ENCODE measurements at regions not wholly inside any gene's neighbourhood (a gene's known extent, or its start where the extent isn't known, plus 50 kb on each side); places are given as distances from the start of the nearest gene placed in this dataset.

DNA sequence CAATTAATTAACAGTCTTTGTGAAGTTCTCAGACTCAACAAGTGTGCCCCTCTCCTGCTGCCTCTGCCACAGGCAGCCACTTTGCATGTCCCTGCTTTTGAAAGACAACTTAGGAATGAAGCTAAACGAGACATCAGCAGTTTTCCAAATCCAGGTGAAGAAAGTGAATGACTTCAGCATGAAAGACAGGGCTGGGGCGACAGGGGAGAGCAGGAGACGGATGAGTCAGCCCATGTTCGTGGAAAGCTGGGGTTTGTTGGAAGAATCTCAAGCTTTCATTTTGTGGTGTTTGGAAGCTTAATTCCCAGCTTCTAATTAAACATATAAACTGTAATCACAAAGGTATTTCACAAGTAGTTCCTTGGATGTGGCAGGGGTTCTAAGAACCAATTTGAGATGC lies 207.8 kb upstream of the MAP3K1 start:
- H3K27ac ChIP-seq (ENCODE audit: low read depth, low read length, poor library complexity, severe bottlenecking), result no peak overlapping the region
- intact Hi-C loops (cut with micrococcal nuclease; ENCODE audit: unreplicated experiment), result no loop called here
- POLR2A ChIA-PET (ENCODE audit: low non-redundant PET), result no interaction called here
- DNase-seq (ENCODE audit: low spot score), result no peak
- TF ChIP-seq, protein P1, sequence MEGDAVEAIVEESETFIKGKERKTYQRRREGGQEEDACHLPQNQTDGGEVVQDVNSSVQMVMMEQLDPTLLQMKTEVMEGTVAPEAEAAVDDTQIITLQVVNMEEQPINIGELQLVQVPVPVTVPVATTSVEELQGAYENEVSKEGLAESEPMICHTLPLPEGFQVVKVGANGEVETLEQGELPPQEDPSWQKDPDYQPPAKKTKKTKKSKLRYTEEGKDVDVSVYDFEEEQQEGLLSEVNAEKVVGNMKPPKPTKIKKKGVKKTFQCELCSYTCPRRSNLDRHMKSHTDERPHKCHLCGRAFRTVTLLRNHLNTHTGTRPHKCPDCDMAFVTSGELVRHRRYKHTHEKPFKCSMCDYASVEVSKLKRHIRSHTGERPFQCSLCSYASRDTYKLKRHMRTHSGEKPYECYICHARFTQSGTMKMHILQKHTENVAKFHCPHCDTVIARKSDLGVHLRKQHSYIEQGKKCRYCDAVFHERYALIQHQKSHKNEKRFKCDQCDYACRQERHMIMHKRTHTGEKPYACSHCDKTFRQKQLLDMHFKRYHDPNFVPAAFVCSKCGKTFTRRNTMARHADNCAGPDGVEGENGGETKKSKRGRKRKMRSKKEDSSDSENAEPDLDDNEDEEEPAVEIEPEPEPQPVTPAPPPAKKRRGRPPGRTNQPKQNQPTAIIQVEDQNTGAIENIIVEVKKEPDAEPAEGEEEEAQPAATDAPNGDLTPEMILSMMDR (conservative IDR thresholded peaks at IDR 0.05; ENCODE audit: low read depth, low read length), result no peak
- TF ChIP-seq EZH2 (IDR thresholded peaks at IDR 0.05; ENCODE audit: borderline replicate concordance, low read depth, low read length, poor library complexity, severe bottlenecking), result no peak
- H3K4me3 ChIP-seq (ENCODE audit: low read depth, low read length, poor library complexity, severe bottlenecking), result no peak overlapping the region
- CTCF ChIA-PET, result no interaction called here
- BruUV-seq (replicated peaks), result no TSS peak
- H3K9me3 ChIP-seq (ENCODE audit: low read depth, low read length, poor library complexity, severe bottlenecking), result peaks cover 6% of the 10 kb centered on the region
- H3K27me3 ChIP-seq (replicated peaks; ENCODE audit: insufficient read depth, low read depth, low read length, poor library complexity), result no peaks in the 10 kb centered on the region
- no peaks in the 10 kb centered on the region for H3K4me1 ChIP-seq (ENCODE audit: insufficient read depth, low read length, poor library complexity, severe bottlenecking)
- no peaks in the 10 kb centered on the region for H3K36me3 ChIP-seq (ENCODE audit: insufficient read depth, low read length, poor library complexity, severe bottlenecking)

DNA sequence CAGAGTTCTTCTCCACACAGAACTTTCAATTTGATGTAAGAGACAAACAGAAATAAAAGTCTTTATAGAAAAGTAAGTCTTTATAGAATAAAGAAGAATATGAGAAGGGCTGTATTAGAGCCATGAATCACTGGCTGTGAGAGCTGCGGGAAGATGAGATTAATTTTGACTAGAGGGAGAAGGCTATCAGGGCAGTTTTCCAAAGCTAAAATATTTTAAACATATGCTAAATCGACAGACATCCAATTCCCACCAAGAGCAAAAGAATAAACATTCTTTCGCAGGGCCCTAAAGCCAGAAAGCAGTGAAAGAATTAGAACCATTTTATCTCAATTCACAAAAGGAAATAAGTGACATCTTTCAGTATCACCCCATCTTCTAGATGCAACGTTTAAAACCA lies 208.3 kb upstream of the MAP3K1 start:
- no TSS peak for BruUV-seq (replicated peaks)
- no peaks in the 10 kb centered on the region for H3K27me3 ChIP-seq (replicated peaks; ENCODE audit: insufficient read depth, low read depth, low read length, poor library complexity)
- intact Hi-C loops (cut with micrococcal nuclease; ENCODE audit: unreplicated experiment), result no loop called here
- H3K9me3 ChIP-seq (ENCODE audit: low read depth, low read length, poor library complexity, severe bottlenecking), result peaks cover 6% of the 10 kb centered on the region
- no peak overlapping the region for H3K27ac ChIP-seq (ENCODE audit: low read depth, low read length, poor library complexity, severe bottlenecking)
- no peak overlapping the region for H3K4me3 ChIP-seq (ENCODE audit: low read depth, low read length, poor library complexity, severe bottlenecking)
- H3K4me1 ChIP-seq (ENCODE audit: insufficient read depth, low read length, poor library complexity, severe bottlenecking), result no peaks in the 10 kb centered on the region
- no peaks in the 10 kb centered on the region for H3K36me3 ChIP-seq (ENCODE audit: insufficient read depth, low read length, poor library complexity, severe bottlenecking)
- ChIA-PET POLR2A (ENCODE audit: low non-redundant PET) (no interaction called here), CTCF (no interaction called here)
- no peak for DNase-seq (ENCODE audit: low spot score)
- no peak for TF ChIP-seq EZH2 (IDR thresholded peaks at IDR 0.05; ENCODE audit: borderline replicate concordance, low read depth, low read length, poor library complexity, severe bottlenecking)
- TF ChIP-seq, protein P1 (conservative IDR thresholded peaks at IDR 0.05; ENCODE audit: low read depth, low read length), result no peak

DNA sequence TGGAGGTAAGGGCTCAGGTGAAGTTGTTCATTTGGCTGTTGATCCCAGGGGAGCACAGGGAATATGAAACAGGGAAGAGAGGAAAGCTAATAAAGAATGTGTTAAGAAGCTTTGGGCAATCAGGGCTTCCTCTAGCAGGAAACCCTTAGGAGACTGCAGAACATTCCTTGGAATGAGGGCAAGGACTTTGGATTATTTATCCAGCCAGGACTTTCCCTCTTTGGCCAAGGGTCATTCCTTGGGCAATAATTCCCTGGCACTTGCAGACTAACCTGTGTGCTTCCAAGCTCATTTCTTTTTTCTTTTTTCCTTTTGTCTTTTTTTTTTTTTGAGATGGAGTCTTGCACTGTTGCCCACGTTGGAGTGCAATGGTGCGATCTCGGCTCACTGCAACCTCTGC lies 209.2 kb upstream of the MAP3K1 start:
- TF ChIP-seq, protein P1 (conservative IDR thresholded peaks at IDR 0.05; ENCODE audit: low read depth, low read length), result no peak
- TF ChIP-seq EZH2 (IDR thresholded peaks at IDR 0.05; ENCODE audit: borderline replicate concordance, low read depth, low read length, poor library complexity, severe bottlenecking), result no peak
- intact Hi-C loops (cut with micrococcal nuclease; ENCODE audit: unreplicated experiment), result no loop called here
- DNase-seq (ENCODE audit: low spot score), result no peak
- Histone ChIP-seq H3K4me1 (ENCODE audit: insufficient read depth, low read length, poor library complexity, severe bottlenecking) (no peaks in the 10 kb centered on the region), H3K36me3 (ENCODE audit: insufficient read depth, low read length, poor library complexity, severe bottlenecking) (no peaks in the 10 kb centered on the region), H3K27ac (ENCODE audit: low read depth, low read length, poor library complexity, severe bottlenecking) (no peak overlapping the region), H3K9me3 (ENCODE audit: low read depth, low read length, poor library complexity, severe bottlenecking) (no peaks in the 10 kb centered on the region), H3K27me3 (replicated peaks; ENCODE audit: insufficient read depth, low read depth, low read length, poor library complexity) (no peaks in the 10 kb centered on the region), H3K4me3 (ENCODE audit: low read depth, low read length, poor library complexity, severe bottlenecking) (no peak overlapping the region)
- CTCF ChIA-PET, result no interaction called here
- POLR2A ChIA-PET (ENCODE audit: low non-redundant PET), result no interaction called here
- BruUV-seq (replicated peaks), result no TSS peak
